Stimulated activated CD8-positive, alpha-beta memory T cell treated with anti-CD3 and anti-CD28 coated beads, Interleukin-2, amount 100 ng/mL, for 1 hour (primary cell): ENCODE measurements at regions not wholly inside any gene's neighbourhood (a gene's known extent, or its start where the extent isn't known, plus 50 kb on each side); places are given as distances from the start of the nearest gene placed in this dataset.
"Not testable (repeated sequence)": the region's sequence is repeated elsewhere in the genome, so short reads cannot be mapped to it uniquely, and the experiment has no call there.

Experiments
- DNase-seq, 2 donors: peaks; one replicate each; pipeline ENCODE4 v3.0.0-alpha.2; 2020; ENCODE audit warnings: low read depth in 2 of 2

- DNase-seq, result not testable (repeated sequence)
Measured at GRCh38 chr10:94124147-94124546, 130.4 kb downstream of the PLCE1 start.

- DNase-seq, result not testable (repeated sequence)
Measured at GRCh38 chr10:94125268-94125667, 131.5 kb downstream of the PLCE1 start.

GRCh38 chr10:94125856-94126255, 132.1 kb downstream of the PLCE1 start:
- DNase-seq, result no peak

GRCh38 chr10:94129393-94130130, 135.8 kb downstream of the PLCE1 start:
- no peak for DNase-seq

GRCh38 chr10:94131885-94132284, 138.2 kb downstream of the PLCE1 start:
- no peak for DNase-seq

- DNase-seq, result no peak
Measured at GRCh38 chr10:94133239-94133638, 139.5 kb downstream of the PLCE1 start.

- DNase-seq, result no peak
Measured at GRCh38 chr10:94137747-94138146, 144.0 kb downstream of the PLCE1 start.

GRCh38 chr10:94138391-94138790, 144.7 kb downstream of the PLCE1 start:
- DNase-seq, result no peak

GRCh38 chr10:94143261-94143660, 149.5 kb downstream of the PLCE1 start:
- no peak for DNase-seq

GRCh38 chr10:94146313-94146712, 152.6 kb downstream of the PLCE1 start:
- DNase-seq, result no peak

- no peak for DNase-seq
Measured at GRCh38 chr10:94146746-94147145, 153.0 kb downstream of the PLCE1 start.

GRCh38 chr10:94149702-94150101, 156.0 kb downstream of the PLCE1 start:
- DNase-seq, result no peak

GRCh38 chr10:94150541-94151184, 156.9 kb downstream of the PLCE1 start:
- no peak for DNase-seq

GRCh38 chr10:94155722-94156271, 162.1 kb downstream of the PLCE1 start:
- DNase-seq, result no peak

GRCh38 chr10:94156453-94156852, 162.7 kb downstream of the PLCE1 start:
- DNase-seq, result no peak

GRCh38 chr10:94165158-94165611, 171.5 kb downstream of the PLCE1 start:
- DNase-seq, result not testable (repeated sequence)

GRCh38 chr10:94172332-94172731, 178.6 kb downstream of the PLCE1 start:
- DNase-seq, result no peak

- DNase-seq, result no peak
Measured at GRCh38 chr10:94173594-94173993, 179.9 kb downstream of the PLCE1 start.

- no peak for DNase-seq
Measured at GRCh38 chr10:94174838-94175237, 181.1 kb downstream of the PLCE1 start.

GRCh38 chr10:94178475-94179253, 184.1 kb downstream of the NOC3L start:
- no peak for DNase-seq

GRCh38 chr10:94180576-94180975, 182.2 kb downstream of the NOC3L start:
- DNase-seq, result no peak

- DNase-seq, result no peak
Measured at GRCh38 chr10:94183666-94184264, 179.0 kb downstream of the NOC3L start.
